NCI-H82 treated with DMSO at 0.1 percent for 48 hours (cell line): ENCODE measurements at regions not wholly inside any gene's neighbourhood (a gene's known extent, or its start where the extent isn't known, plus 50 kb on each side); places are given as distances from the start of the nearest gene placed in this dataset.
"Not testable (repeated sequence)": the region's sequence is repeated elsewhere in the genome, so short reads cannot be mapped to it uniquely, and the experiment has no call there.

Experiments
- DNase-seq: peaks from one replicate; lab custom pipeline; 2025; ENCODE audit not compliant: unreplicated experiment; lab: John Stamatoyannopoulos, UW

- no peak for DNase-seq
Measured at GRCh38 chr13:89282241-89282640, 1611.1 kb downstream of the SLITRK5 start.

- DNase-seq = no peak
Measured at GRCh38 chr13:89287381-89287780, 1616.2 kb downstream of the SLITRK5 start.

- DNase-seq = no peak
Measured at GRCh38 chr13:89294115-89294867, 1623.1 kb downstream of the SLITRK5 start.

- DNase-seq = no peak
Measured at GRCh38 chr13:89307278-89307677, 1636.1 kb downstream of the SLITRK5 start.

- no peak for DNase-seq
Measured at GRCh38 chr13:89310943-89311672, 1639.9 kb downstream of the SLITRK5 start.

- DNase-seq = no peak
Measured at GRCh38 chr13:89315287-89315686, 1644.1 kb downstream of the SLITRK5 start.

- no peak for DNase-seq
Measured at GRCh38 chr13:89322466-89322865, 1651.3 kb downstream of the SLITRK5 start.

GRCh38 chr13:89324582-89324981, 1653.4 kb downstream of the SLITRK5 start:
- DNase-seq = no peak

GRCh38 chr13:89343165-89343564, 1672.0 kb downstream of the SLITRK5 start:
- no peak for DNase-seq

GRCh38 chr13:89352384-89352783, 1681.2 kb downstream of the SLITRK5 start:
- no peak for DNase-seq

GRCh38 chr13:89361909-89362308, 1690.7 kb downstream of the SLITRK5 start:
- no peak for DNase-seq

GRCh38 chr13:89363144-89363543, 1692.0 kb downstream of the SLITRK5 start:
- DNase-seq = no peak

GRCh38 chr13:89372193-89372592, 1701.0 kb downstream of the SLITRK5 start:
- no peak for DNase-seq

GRCh38 chr13:89375839-89376238, 1704.7 kb downstream of the SLITRK5 start:
- no peak for DNase-seq

GRCh38 chr13:89380101-89380500, 1708.9 kb downstream of the SLITRK5 start:
- DNase-seq = no peak

- no peak for DNase-seq
Measured at GRCh38 chr13:89382981-89383380, 1711.8 kb downstream of the SLITRK5 start.

- DNase-seq = no peak
Measured at GRCh38 chr13:89383891-89384290, 1712.7 kb downstream of the SLITRK5 start.

GRCh38 chr13:89393758-89394304, 1722.7 kb downstream of the SLITRK5 start:
- no peak for DNase-seq

- no peak for DNase-seq
Measured at GRCh38 chr13:89401264-89401675, 1730.1 kb downstream of the SLITRK5 start.

GRCh38 chr13:89402211-89402610, 1731.0 kb downstream of the SLITRK5 start:
- DNase-seq = no peak

GRCh38 chr13:89406096-89406495, 1734.9 kb downstream of the SLITRK5 start:
- not testable (repeated sequence) for DNase-seq

GRCh38 chr13:89407357-89407756, 1736.2 kb downstream of the SLITRK5 start:
- no peak for DNase-seq
